Calu3 (cell line): ENCODE measurements at regions not wholly inside any gene's neighbourhood (a gene's known extent, or its start where the extent isn't known, plus 50 kb on each side); places are given as distances from the start of the nearest gene placed in this dataset.

Experiments
- BruUV-seq: library from RNA; stranded (reverse); fragments of 400-500 nt; replicated peaks from 2 replicates; lab custom pipeline; 2021; lab: Mats Ljungman, UMichigan
- CTCF ChIA-PET: fragments of 300-600 bp; sonication (Branson Sonifier 250); formaldehyde crosslinking; loops from one replicate; lab custom pipeline; 2022; ENCODE audit warnings: antibody characterized with exemption; lab: Charles Lee
- DNase-seq: peaks from one replicate; pipeline ENCODE4 v3.0.0; 2022
- H3K27ac Mint-ChIP-seq: one replicate; pipeline ENCODE4 v1.8.0; 2022; ENCODE audit warnings: mixed read lengths; ENCODE audit not compliant: unreplicated experiment
- H3K27me3 Mint-ChIP-seq: one replicate; pipeline ENCODE4 v1.8.0; 2022; ENCODE audit warnings: mixed read lengths; ENCODE audit not compliant: unreplicated experiment
- H3K36me3 Mint-ChIP-seq: one replicate; pipeline ENCODE4 v1.8.0; 2022; ENCODE audit warnings: mild to moderate bottlenecking, moderate library complexity, mixed read lengths; ENCODE audit not compliant: insufficient read depth, unreplicated experiment
- H3K4me1 Mint-ChIP-seq: one replicate; pipeline ENCODE4 v1.8.0; 2022; ENCODE audit warnings: mild to moderate bottlenecking, low read depth, mixed read lengths; ENCODE audit not compliant: unreplicated experiment
- H3K4me3 Mint-ChIP-seq: one replicate; pipeline ENCODE4 v1.8.0; 2022; ENCODE audit warnings: mild to moderate bottlenecking, low read depth, moderate library complexity, mixed read lengths; ENCODE audit not compliant: unreplicated experiment
- H3K9me3 Mint-ChIP-seq: one replicate; pipeline ENCODE4 v1.8.0; 2022; ENCODE audit warnings: low read depth, mixed read lengths; ENCODE audit not compliant: unreplicated experiment
- CTCF ChIP-seq: fragments of 200-600 bp; IDR thresholded peaks from one replicate; pipeline ENCODE4 v1.8.0; 2022; ENCODE audit warnings: antibody characterized with exemption; ENCODE audit not compliant: unreplicated experiment
- intact Hi-C: fragments of 100-400 bp; cut with micrococcal nuclease; formaldehyde crosslinking; loops from one replicate; pipeline ENCODE4 v1.10.0; 2022; ENCODE audit not compliant: unreplicated experiment

- no peaks in the 10 kb centered on the region for H3K36me3 Mint-ChIP-seq
- CTCF ChIA-PET = interaction anchor here (0.6 kb wide), 1 partner anchor 648 kb away, joined by 3 read pairs; no protein-coding TSS in a partner anchor
- intact Hi-C loops = no loop called here
- peaks cover 14% of the 10 kb centered on the region for H3K9me3 Mint-ChIP-seq
- no peaks in the 10 kb centered on the region for H3K27me3 Mint-ChIP-seq
- H3K4me3 Mint-ChIP-seq = no peak overlapping the region
- no peaks in the 10 kb centered on the region for H3K4me1 Mint-ChIP-seq
- BruUV-seq = no TSS peak
- no peak for TF ChIP-seq CTCF
- no peak for DNase-seq
- no peak overlapping the region for H3K27ac Mint-ChIP-seq
Observed at GRCh38 chr1:71190843-71191242, 110.0 kb upstream of the ZRANB2 start.

- H3K36me3 Mint-ChIP-seq = no peaks in the 10 kb centered on the region
- DNase-seq = no peak
- no peak for TF ChIP-seq CTCF
- CTCF ChIA-PET = no interaction called here
- H3K4me3 Mint-ChIP-seq = no peak overlapping the region
- peaks cover 7% of the 10 kb centered on the region for H3K9me3 Mint-ChIP-seq
- no TSS peak for BruUV-seq
- H3K27ac Mint-ChIP-seq = no peak overlapping the region
- H3K27me3 Mint-ChIP-seq = no peaks in the 10 kb centered on the region
- intact Hi-C loops = no loop called here
- H3K4me1 Mint-ChIP-seq = no peaks in the 10 kb centered on the region
Observed at GRCh38 chr1:71184410-71184809, 103.6 kb upstream of the ZRANB2 start.

GRCh38 chr1:71179997-71180396 is 99.2 kb upstream of the ZRANB2 start:
- Mint-ChIP-seq H3K27me3 (no peaks in the 10 kb centered on the region), H3K9me3 (peaks cover 10% of the 10 kb centered on the region), H3K4me3 (no peak overlapping the region), H3K36me3 (no peaks in the 10 kb centered on the region), H3K27ac (no peak overlapping the region), H3K4me1 (no peaks in the 10 kb centered on the region)
- intact Hi-C loops = no loop called here
- BruUV-seq = no TSS peak
- CTCF ChIA-PET = interaction anchor here (0.6 kb wide), 1 partner anchor 551 kb away, joined by 3 read pairs; no protein-coding TSS in a partner anchor
- no peak for TF ChIP-seq CTCF
- no peak for DNase-seq

GRCh38 chr1:71170925-71171324 is 90.1 kb upstream of the ZRANB2 start:
- Mint-ChIP-seq H3K27me3 (no peaks in the 10 kb centered on the region), H3K9me3 (peaks cover 12% of the 10 kb centered on the region), H3K4me3 (no peak overlapping the region), H3K27ac (no peak overlapping the region), H3K36me3 (no peaks in the 10 kb centered on the region), H3K4me1 (no peaks in the 10 kb centered on the region)
- DNase-seq = no peak
- no peak for TF ChIP-seq CTCF
- BruUV-seq = no TSS peak
- intact Hi-C loops = no loop called here
- CTCF ChIA-PET = no interaction called here
